H1 (cell line): ENCODE measurements at regions not wholly inside any gene's neighbourhood (a gene's known extent, or its start where the extent isn't known, plus 50 kb on each side); places are given as distances from the start of the nearest gene placed in this dataset.

Source experiments
- CTCF ChIA-PET: fragments of 300-600 bp; sonication (Branson Sonifier 250); formaldehyde crosslinking; loops from one replicate; lab custom pipeline; 2021; ENCODE audit not compliant: partially characterized antibody; lab: Charles Lee
- POLR2A ChIA-PET: fragments of 300-600 bp; sonication (Branson Sonifier 250); formaldehyde crosslinking; loops from one replicate; lab custom pipeline; 2021; ENCODE audit warnings: inconsistent platforms; ENCODE audit not compliant: partially characterized antibody; lab: Charles Lee
- DNase-seq, 2 experiments: peaks; one replicate each; pipeline versions ENCODE4 v3.0.0 to v3.0.0-alpha.2; 2010 to 2022; ENCODE audit warnings: low spot score in 2 of 2, low read depth in 1 of 2, mixed read lengths in 1 of 2
- FAIRE-seq: peaks from 2 replicates; lab custom pipeline; 2011; peaks lifted over from hg19 to GRCh38; lab: Jason Lieb, UNC
- H2AFZ ChIP-seq: 2 replicates; pipeline ENCODE4 v1.8.1; 2012; ENCODE audit warnings: low read length, inconsistent platforms
- H2AK5ac ChIP-seq: 2 replicates; pipeline ENCODE4 v1.6.1; 2013; ENCODE audit warnings: low read depth, low read length
- H2BK120ac ChIP-seq: replicated peaks from 2 replicates; pipeline ENCODE3; 2013; ENCODE audit warnings: low read depth, low read length, inconsistent platforms
- H2BK12ac ChIP-seq: 2 replicates; pipeline ENCODE4 v1.6.1; 2013; ENCODE audit warnings: low read depth, low read length
- H2BK15ac ChIP-seq: 2 replicates; pipeline ENCODE4 v1.6.1; 2013; ENCODE audit warnings: low read length
- H2BK20ac ChIP-seq: 2 replicates; pipeline ENCODE4 v1.6.1; 2013; ENCODE audit warnings: low read length
- H2BK5ac ChIP-seq: 2 replicates; pipeline ENCODE4 v1.6.1; 2013; ENCODE audit warnings: low read depth, low read length
- H3K14ac ChIP-seq: 2 replicates; pipeline ENCODE4 v1.6.1; 2013; ENCODE audit warnings: inconsistent platforms; ENCODE audit not compliant: insufficient read length
- H3K18ac ChIP-seq: 2 replicates; pipeline ENCODE4 v1.6.1; 2013; ENCODE audit warnings: low read length; ENCODE audit errors: extremely low read depth
- H3K23ac ChIP-seq: 2 replicates; pipeline ENCODE4 v1.6.1; 2013; ENCODE audit warnings: inconsistent platforms; ENCODE audit not compliant: insufficient read length
- H3K23me2 ChIP-seq: 2 replicates; pipeline ENCODE4 v1.6.1; 2013; ENCODE audit warnings: low read depth, low read length
- H3K27ac ChIP-seq: 2 replicates; pipeline ENCODE4 v1.6.1; 2011; ENCODE audit warnings: low read depth, low read length, inconsistent platforms
- H3K27me3 ChIP-seq, 4 experiments: replicated peaks in 1 of 4; 1 replicate in 1 of 4; 2 replicates in 3 of 4; pipeline versions ENCODE4 v1.6.1 to v1.8.1; 2011 to 2013; ENCODE audit warnings: low read length in 3 of 4, mild to moderate bottlenecking in 3 of 4, inconsistent platforms in 2 of 4, mixed read lengths in 2 of 4, moderate library complexity in 1 of 4; ENCODE audit not compliant: control insufficient read depth in 3 of 4, insufficient read depth in 3 of 4; ENCODE audit errors: extremely low read depth in 1 of 4
- H3K36me3 ChIP-seq, 4 experiments: 2 replicates each; pipeline versions ENCODE4 v1.6.1 to v1.8.1; 2011 to 2013; ENCODE audit warnings: mild to moderate bottlenecking in 4 of 4, low read length in 3 of 4, moderate library complexity in 2 of 4, control low read depth in 1 of 4, inconsistent platforms in 1 of 4; ENCODE audit not compliant: insufficient read depth in 4 of 4, control insufficient read depth in 2 of 4
- H3K4ac ChIP-seq: replicated peaks from 2 replicates; pipeline ENCODE3; 2013; ENCODE audit warnings: low read length, low read depth, mixed read lengths, inconsistent platforms; ENCODE audit not compliant: insufficient read length
- H3K4me1 ChIP-seq, 4 experiments: replicated peaks in 1 of 4; 1 replicate in 1 of 4; 2 replicates in 3 of 4; pipeline versions ENCODE4 v1.6.1 to v1.8.1; 2011 to 2013; ENCODE audit warnings: low read length in 3 of 4, inconsistent platforms in 2 of 4, mixed read lengths in 1 of 4; ENCODE audit not compliant: insufficient read depth in 4 of 4, control insufficient read depth in 3 of 4
- H3K4me2 ChIP-seq, 2 experiments: 2 replicates each; pipeline versions ENCODE4 v1.6.1 to v1.8.1; 2011 to 2013; ENCODE audit warnings: low read depth in 2 of 2, low read length in 2 of 2, control low read depth in 1 of 2, inconsistent platforms in 1 of 2, mild to moderate bottlenecking in 1 of 2; ENCODE audit not compliant: insufficient read depth in 1 of 2
- H3K4me3 ChIP-seq, 4 experiments: fragments of 200-600, 300-600 bp in 1 of 4; sonication (generic), shearing (Covaris generic), sonication (Bioruptor Twin) in 1 of 4; 2 replicates each; pipeline versions ENCODE4 v1.5.1 to v1.8.1; 2011 to 2016; ENCODE audit warnings: low read length in 4 of 4, low read depth in 3 of 4, control low read depth in 2 of 4, inconsistent platforms in 2 of 4, mild to moderate bottlenecking in 2 of 4, mixed read lengths in 1 of 4, moderate library complexity in 1 of 4; ENCODE audit not compliant: insufficient read depth in 2 of 4; ENCODE audit errors: extremely low read depth in 1 of 4
- H3K56ac ChIP-seq: replicated peaks from 2 replicates; pipeline ENCODE3; 2013; ENCODE audit warnings: low read depth, mild to moderate bottlenecking, mixed read lengths, low read length, inconsistent platforms; ENCODE audit not compliant: insufficient read length
- H3K79me1 ChIP-seq: 2 replicates; pipeline ENCODE4 v1.6.1; 2013; ENCODE audit warnings: low read depth, low read length, control low read depth
- H3K79me2 ChIP-seq, 2 experiments: 2 replicates each; pipeline versions ENCODE4 v1.6.1 to v1.8.1; 2012 to 2013; ENCODE audit warnings: low read length in 2 of 2, mild to moderate bottlenecking in 2 of 2, inconsistent platforms in 1 of 2; ENCODE audit not compliant: insufficient read depth in 2 of 2, control insufficient read depth in 1 of 2
- H3K9ac ChIP-seq, 4 experiments: replicated peaks in 1 of 4; 1 replicate in 1 of 4; 2 replicates in 3 of 4; pipeline versions ENCODE4 v1.6.1 to v1.8.1; 2011 to 2013; ENCODE audit warnings: low read depth in 3 of 4, low read length in 3 of 4, control low read depth in 2 of 4, mild to moderate bottlenecking in 2 of 4, moderate library complexity in 2 of 4, inconsistent platforms in 1 of 4; ENCODE audit errors: extremely low read depth in 1 of 4
- H3K9me3 ChIP-seq, 2 experiments: 2 replicates each; pipeline versions ENCODE4 v1.6.1 to v1.8.1; 2012 to 2013; ENCODE audit warnings: mild to moderate bottlenecking in 2 of 2, moderate library complexity in 2 of 2, control low read depth in 1 of 2, inconsistent platforms in 1 of 2, low read depth in 1 of 2, low read length in 1 of 2, mixed read lengths in 1 of 2; ENCODE audit not compliant: insufficient read depth in 2 of 2
- H4K20me1 ChIP-seq, 2 experiments: replicated peaks in 1 of 2; 2 replicates each; pipeline versions ENCODE3 to v1.8.1; 2011 to 2013; ENCODE audit warnings: inconsistent platforms in 2 of 2, low read length in 2 of 2, mild to moderate bottlenecking in 1 of 2; ENCODE audit not compliant: insufficient read depth in 2 of 2, control insufficient read depth in 1 of 2
- H4K5ac ChIP-seq: 2 replicates; pipeline ENCODE4 v1.6.1; 2013; ENCODE audit warnings: low read length, low read depth, mixed read lengths, inconsistent platforms; ENCODE audit not compliant: insufficient read length
- H4K8ac ChIP-seq: 2 replicates; pipeline ENCODE4 v1.8.0; 2013; ENCODE audit warnings: mild to moderate bottlenecking, moderate library complexity, low read length, inconsistent platforms; ENCODE audit not compliant: insufficient read depth; ENCODE audit errors: extremely low read depth
- H4K91ac ChIP-seq: replicated peaks from 2 replicates; pipeline ENCODE3; 2013; ENCODE audit warnings: low read length, mixed read lengths, inconsistent platforms; ENCODE audit not compliant: insufficient read length
- BACH1 ChIP-seq: IDR thresholded peaks from 2 replicates; pipeline ENCODE4 v1.6.1; 2012; ENCODE audit warnings: low read length, improper control_type of control experiment
- CBX5 ChIP-seq: fragments of 300-800, 300-1000 bp; sonication (generic); IDR thresholded peaks from 2 replicates; pipeline ENCODE4 v1.7.1; 2016; ENCODE audit warnings: antibody characterized with exemption, low read length, low read depth
- CBX8 ChIP-seq: fragments of 300-800, 300-1000 bp; sonication (generic); IDR thresholded peaks from 2 replicates; pipeline ENCODE4 v1.7.1; 2016; ENCODE audit warnings: low read depth, low read length, borderline replicate concordance
- E2F6 ChIP-seq: IDR thresholded peaks from 2 replicates; pipeline ENCODE4 v1.6.1; 2012; ENCODE audit warnings: inconsistent platforms
- MAFK ChIP-seq: IDR thresholded peaks from 2 replicates; pipeline ENCODE4 v1.6.1; 2012; ENCODE audit warnings: low read depth, mild to moderate bottlenecking, improper control_type of control experiment, low read length
- MAX ChIP-seq: IDR thresholded peaks from 2 replicates; pipeline ENCODE4 v1.6.1; 2012; ENCODE audit warnings: inconsistent platforms
- NANOG ChIP-seq: IDR thresholded peaks from 2 replicates; pipeline ENCODE4 v1.6.1; 2011; ENCODE audit warnings: low read length, low read depth, mild to moderate bottlenecking, inconsistent platforms; ENCODE audit not compliant: insufficient read depth, poor library complexity, severe bottlenecking
- POU5F1 ChIP-seq: IDR thresholded peaks from 2 replicates; pipeline ENCODE4 v1.6.1; 2011; ENCODE audit warnings: low read depth, mild to moderate bottlenecking, low read length, moderate library complexity
- TAF7 ChIP-seq: optimal IDR thresholded peaks from 2 replicates; pipeline ENCODE3; 2011; ENCODE audit warnings: low read depth, mild to moderate bottlenecking, inconsistent platforms, low read length, moderate library complexity, borderline replicate concordance
- TBP ChIP-seq: IDR thresholded peaks from 2 replicates; pipeline ENCODE4 v1.6.1; 2011; ENCODE audit warnings: low read depth, low read length, improper control_type of control experiment
- ZNF274 ChIP-seq: IDR thresholded peaks from 2 replicates; pipeline ENCODE4 v1.7.0; 2012; ENCODE audit warnings: low read length, borderline replicate concordance; ENCODE audit errors: extremely low read depth
- WGBS, 2 experiments: shearing (Covaris generic) in 1 of 2; methylation state at CpG; one replicate each; pipeline versions ENCODE4 v1.1.6 to v1.1.7; 2013 to 2015; ENCODE audit warnings: low lambda C conversion rate in 2 of 2, mixed read lengths in 2 of 2, inconsistent platforms in 1 of 2, low coverage in 1 of 2, missing lambda C conversion rate in 1 of 2; ENCODE audit not compliant: insufficient replicate concordance in 2 of 2, insufficient coverage in 1 of 2, insufficient read length in 1 of 2; ENCODE audit errors: extremely low coverage in 1 of 2, missing lambda C conversion rate in 1 of 2; 5-methylcytosine and 5-hydroxymethylcytosine counted together

- Histone ChIP-seq H3K36me3 (no peaks in the 10 kb centered on the region), H2BK120ac (no peak overlapping the region), H3K9me3 (no peaks in the 10 kb centered on the region), H3K27me3 (no peaks in the 10 kb centered on the region), H3K4me1 (no peaks in the 10 kb centered on the region), H3K18ac (no peak overlapping the region), H4K5ac (no peak overlapping the region), H3K23ac (no peak overlapping the region), H2BK12ac (no peak overlapping the region), H2AK5ac (no peak overlapping the region), H3K14ac (no peak overlapping the region), H3K9ac (no peak overlapping the region), H3K23me2 (no peaks in the 10 kb centered on the region), H3K4me3 (no peak overlapping the region), H4K8ac (no peak overlapping the region), H3K79me1 (no peaks in the 10 kb centered on the region), H3K27ac (no peak overlapping the region), H3K4ac (no peak overlapping the region), H4K91ac (no peak overlapping the region), H3K56ac (no peak overlapping the region), H2BK5ac (no peak overlapping the region), H3K79me2 (no peaks in the 10 kb centered on the region), H2BK20ac (no peak overlapping the region), H2AFZ (no peak overlapping the region), H2BK15ac (no peak overlapping the region), H4K20me1 (no peaks in the 10 kb centered on the region), H3K4me2 (no peak overlapping the region)
- WGBS, 2 experiments: 88% methylated on average over 3 of the region's 3 CpGs; no CpG with 5 or more reads in 1 of the 2 experiments
- ChIA-PET CTCF (interaction anchor here (0.6 to 1.0 kb wide), 3 partner anchors 11 to 777 kb away, joined by 3 to 4 read pairs (median 4); no protein-coding TSS in a partner anchor), POLR2A (no interaction called here)
- no peak for DNase-seq
- FAIRE-seq: no peak
- no peak for TF ChIP-seq NANOG
- TF ChIP-seq CBX5: no peak
- no peak for TF ChIP-seq MAX
- no peak for TF ChIP-seq MAFK
- TF ChIP-seq BACH1: no peak
- no peak for TF ChIP-seq TAF7
- TF ChIP-seq TBP: no peak
- no peak for TF ChIP-seq CBX8
- TF ChIP-seq POU5F1: no peak
- TF ChIP-seq ZNF274: no peak
- no peak for TF ChIP-seq E2F6
These were observed 801.6 kb upstream of the RBFOX1 start for GRCh38 chr16:6531067-6531466.
